PC-3 (cell line): ENCODE measurements at regions not wholly inside any gene's neighbourhood (a gene's known extent, or its start where the extent isn't known, plus 50 kb on each side); places are given as distances from the start of the nearest gene placed in this dataset.

Experiments
- ATAC-seq: fragments of 200-7000 bp; cut with Tn5 transposase; 2 replicates; pipeline ENCODE4 v1.9.1; 2020; ENCODE audit warnings: mild to moderate bottlenecking, moderate library complexity
- BruUV-seq: library from RNA; stranded (reverse); fragments of 400-500 nt; replicated peaks from 2 replicates; lab custom pipeline; 2021; lab: Mats Ljungman, UMichigan
- CTCF ChIA-PET: fragments of 300-600 bp; sonication (Branson Sonifier 250); formaldehyde crosslinking; loops from one replicate; lab custom pipeline; 2022; ENCODE audit warnings: antibody characterized with exemption; lab: Charles Lee
- POLR2A ChIA-PET: fragments of 300-600 bp; sonication (Branson Sonifier 250); formaldehyde crosslinking; loops from one replicate; lab custom pipeline; 2022; ENCODE audit warnings: antibody characterized with exemption; ENCODE audit not compliant: unreplicated experiment; lab: Charles Lee
- DNase-seq: peaks from one replicate; pipeline ENCODE4 v3.0.0-alpha.2; 2015
- H2AFZ ChIP-seq: fragments of 300-600 bp; sonication (generic); 2 replicates; pipeline ENCODE4 v1.6.0; 2016; ENCODE audit warnings: antibody characterized with exemption, low read length
- H3F3A ChIP-seq: fragments of 300-600 bp; sonication (generic); one replicate; pipeline ENCODE4 v1.6.0; 2017; ENCODE audit warnings: antibody characterized with exemption, low read length, control low read depth, mild to moderate bottlenecking; ENCODE audit not compliant: unreplicated experiment
- H3K27ac ChIP-seq: fragments of 300-600 bp; sonication (generic); 2 replicates; pipeline ENCODE4 v1.5.1; 2016; ENCODE audit warnings: mild to moderate bottlenecking, low read length
- H3K27me3 ChIP-seq: fragments of 300-600 bp; sonication (generic); 2 replicates; pipeline ENCODE4 v1.6.1; 2016; ENCODE audit warnings: low read length, mixed read lengths
- H3K36me3 ChIP-seq: fragments of 300-600 bp; sonication (generic); 2 replicates; pipeline ENCODE4 v1.6.1; 2016; ENCODE audit warnings: low read depth, mixed run types, low read length, mixed read lengths
- H3K4me1 ChIP-seq: fragments of 300-600 bp; sonication (generic); 2 replicates; pipeline ENCODE4 v1.5.1; 2016; ENCODE audit warnings: low read length; ENCODE audit not compliant: insufficient read depth
- H3K4me2 ChIP-seq: fragments of 300-600 bp; sonication (generic); 2 replicates; pipeline ENCODE4 v1.6.0; 2016; ENCODE audit warnings: low read length
- H3K4me3 ChIP-seq: fragments of 300-600 bp; sonication (generic); 2 replicates; pipeline ENCODE4 v1.5.1; 2016; ENCODE audit warnings: mild to moderate bottlenecking, low read length, mixed read lengths
- H3K79me2 ChIP-seq: fragments of 300-600 bp; sonication (generic); 2 replicates; pipeline ENCODE4 v1.6.1; 2017; ENCODE audit warnings: low read length, mixed read lengths
- H3K9ac ChIP-seq: fragments of 300-600 bp; sonication (generic); 2 replicates; pipeline ENCODE4 v1.6.0; 2016; ENCODE audit warnings: mild to moderate bottlenecking, low read length
- H3K9me2 ChIP-seq: fragments of 300-600 bp; sonication (generic); replicated peaks from 2 replicates; pipeline ENCODE4 v1.6.1; 2016; ENCODE audit warnings: mixed run types, low read length, mixed read lengths
- H3K9me3 ChIP-seq: fragments of 300-600 bp; sonication (generic); 2 replicates; pipeline ENCODE4 v1.6.1; 2016; ENCODE audit warnings: low read length, mixed read lengths
- H4K20me1 ChIP-seq: fragments of 300-600 bp; sonication (generic); 2 replicates; pipeline ENCODE4 v1.6.1; 2016; ENCODE audit warnings: low read length, mixed read lengths
- CTCF ChIP-seq: fragments of 300-600 bp; sonication (generic); conservative IDR thresholded peaks from 2 replicates; pipeline ENCODE4 v1.5.1; 2017; ENCODE audit warnings: antibody characterized with exemption, low read depth, mild to moderate bottlenecking, low read length
- EZH2 ChIP-seq: fragments of 300-600 bp; sonication (generic); IDR thresholded peaks from one replicate; pipeline ENCODE4 v1.6.1; 2017; ENCODE audit warnings: antibody characterized with exemption, mild to moderate bottlenecking, low read length; ENCODE audit not compliant: unreplicated experiment
- EZH2phosphoT487 ChIP-seq: fragments of 300-600 bp; sonication (generic); IDR thresholded peaks from 2 replicates; pipeline ENCODE4 v1.6.1; 2018; ENCODE audit warnings: mild to moderate bottlenecking, antibody characterized with exemption, low read length, borderline replicate concordance
- intact Hi-C: fragments of 100-400 bp; cut with micrococcal nuclease; formaldehyde crosslinking; loops from 2 replicates; pipeline ENCODE4 v1.9.0; 2023

- Histone ChIP-seq H2AFZ (no peak overlapping the region), H3F3A (no peaks in the 10 kb centered on the region), H3K4me3 (no peak overlapping the region), H3K4me1 (no peaks in the 10 kb centered on the region), H3K4me2 (no peak overlapping the region), H4K20me1 (no peaks in the 10 kb centered on the region), H3K79me2 (no peaks in the 10 kb centered on the region), H3K27me3 (no peaks in the 10 kb centered on the region), H3K27ac (no peak overlapping the region), H3K36me3 (no peaks in the 10 kb centered on the region), H3K9me3 (no peaks in the 10 kb centered on the region), H3K9me2 (no peaks in the 10 kb centered on the region), H3K9ac (no peak overlapping the region)
- DNase-seq (no peak), ATAC-seq (no peak)
- no peak for TF ChIP-seq CTCF
- TF ChIP-seq EZH2phosphoT487: no peak
- TF ChIP-seq EZH2: no peak
- intact Hi-C loops: no loop called here
- no TSS peak for BruUV-seq
- POLR2A ChIA-PET: no interaction called here
- CTCF ChIA-PET: no interaction called here
Measured at GRCh38 chr3:61443886-61444285, 117.5 kb upstream of the PTPRG start.

GRCh38 chr3:61444782-61445181 lies 116.6 kb upstream of the PTPRG start:
- TF ChIP-seq CTCF (no peak), EZH2 (no peak), EZH2phosphoT487 (no peak)
- Histone ChIP-seq H4K20me1 (no peaks in the 10 kb centered on the region), H3K27me3 (no peaks in the 10 kb centered on the region), H3K9ac (no peak overlapping the region), H3K4me3 (no peak overlapping the region), H3K79me2 (no peaks in the 10 kb centered on the region), H3F3A (no peaks in the 10 kb centered on the region), H2AFZ (no peak overlapping the region), H3K36me3 (no peaks in the 10 kb centered on the region), H3K4me2 (no peak overlapping the region), H3K9me3 (no peaks in the 10 kb centered on the region), H3K9me2 (no peaks in the 10 kb centered on the region), H3K4me1 (no peaks in the 10 kb centered on the region), H3K27ac (no peak overlapping the region)
- intact Hi-C loops: no loop called here
- BruUV-seq: no TSS peak
- DNase-seq (no peak), ATAC-seq (no peak)
- ChIA-PET CTCF (no interaction called here), POLR2A (no interaction called here)

- H3K9ac ChIP-seq: no peak overlapping the region
- H3K4me3 ChIP-seq: no peak overlapping the region
- no peak overlapping the region for H3K4me2 ChIP-seq
- BruUV-seq: no TSS peak
- ChIA-PET POLR2A (no interaction called here), CTCF (no interaction called here)
- no peak overlapping the region for H2AFZ ChIP-seq
- H3K9me3 ChIP-seq: no peaks in the 10 kb centered on the region
- H3K27ac ChIP-seq: no peak overlapping the region
- no peaks in the 10 kb centered on the region for H3K36me3 ChIP-seq
- no peak for DNase-seq
- no peaks in the 10 kb centered on the region for H3K79me2 ChIP-seq
- ATAC-seq: no peak
- H3K4me1 ChIP-seq: no peaks in the 10 kb centered on the region
- TF ChIP-seq EZH2: no peak
- intact Hi-C loops: no loop called here
- H3K9me2 ChIP-seq: no peaks in the 10 kb centered on the region
- H4K20me1 ChIP-seq: no peaks in the 10 kb centered on the region
- no peaks in the 10 kb centered on the region for H3K27me3 ChIP-seq
- no peaks in the 10 kb centered on the region for H3F3A ChIP-seq
Measured at GRCh38 chr3:61445924-61446323, 115.4 kb upstream of the PTPRG start.
